ENCODE measurements at regions not wholly inside any gene's neighbourhood (a gene's known extent, or its start where the extent isn't known, plus 50 kb on each side); places are given as distances from the start of the nearest gene placed in this dataset.

GRCh38 chr10:61279400-61279799 is 173.8 kb downstream of the TMEM26 start:
- TF ChIP-seq, protein P1, sequence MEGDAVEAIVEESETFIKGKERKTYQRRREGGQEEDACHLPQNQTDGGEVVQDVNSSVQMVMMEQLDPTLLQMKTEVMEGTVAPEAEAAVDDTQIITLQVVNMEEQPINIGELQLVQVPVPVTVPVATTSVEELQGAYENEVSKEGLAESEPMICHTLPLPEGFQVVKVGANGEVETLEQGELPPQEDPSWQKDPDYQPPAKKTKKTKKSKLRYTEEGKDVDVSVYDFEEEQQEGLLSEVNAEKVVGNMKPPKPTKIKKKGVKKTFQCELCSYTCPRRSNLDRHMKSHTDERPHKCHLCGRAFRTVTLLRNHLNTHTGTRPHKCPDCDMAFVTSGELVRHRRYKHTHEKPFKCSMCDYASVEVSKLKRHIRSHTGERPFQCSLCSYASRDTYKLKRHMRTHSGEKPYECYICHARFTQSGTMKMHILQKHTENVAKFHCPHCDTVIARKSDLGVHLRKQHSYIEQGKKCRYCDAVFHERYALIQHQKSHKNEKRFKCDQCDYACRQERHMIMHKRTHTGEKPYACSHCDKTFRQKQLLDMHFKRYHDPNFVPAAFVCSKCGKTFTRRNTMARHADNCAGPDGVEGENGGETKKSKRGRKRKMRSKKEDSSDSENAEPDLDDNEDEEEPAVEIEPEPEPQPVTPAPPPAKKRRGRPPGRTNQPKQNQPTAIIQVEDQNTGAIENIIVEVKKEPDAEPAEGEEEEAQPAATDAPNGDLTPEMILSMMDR (IDR thresholded peaks at IDR 0.05; ENCODE audit: borderline replicate concordance, insufficient read depth, low read depth, low read length), result no peak
- H3K4me3 ChIP-seq (ENCODE audit: low read depth, low read length), result no peak overlapping the region

DNA sequence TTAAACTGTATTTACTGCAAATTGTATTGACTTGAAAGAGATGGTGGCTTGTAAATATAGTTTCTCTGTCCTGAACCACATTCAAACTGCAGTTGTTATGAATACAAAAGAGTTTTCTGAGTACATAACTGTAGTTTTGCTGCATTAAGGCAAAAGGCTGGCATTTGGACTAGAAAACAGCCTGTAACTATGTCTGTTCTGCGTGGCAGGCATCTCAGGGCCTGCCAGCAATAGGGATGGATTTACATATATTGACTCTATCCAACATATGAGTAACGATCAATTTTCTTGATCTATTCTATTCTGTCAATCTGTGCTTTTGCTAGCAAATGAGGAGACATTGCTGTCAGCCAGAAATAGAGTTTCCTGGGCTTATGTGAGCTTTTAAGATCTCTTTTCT is 174.6 kb downstream of the TMEM26 start:
- TF ChIP-seq, protein P1 (IDR thresholded peaks at IDR 0.05; ENCODE audit: borderline replicate concordance, insufficient read depth, low read depth, low read length), result no peak
- H3K4me3 ChIP-seq (ENCODE audit: low read depth, low read length), result no peak overlapping the region

- TF ChIP-seq, protein P1 (IDR thresholded peaks at IDR 0.05; ENCODE audit: borderline replicate concordance, insufficient read depth, low read depth, low read length), result no peak
- H3K4me3 ChIP-seq (ENCODE audit: low read depth, low read length), result no peak overlapping the region
Measured at GRCh38 chr10:61272781-61273180, 180.4 kb downstream of the TMEM26 start.

GRCh38 chr10:61271127-61271780 is 181.9 kb downstream of the TMEM26 start:
- no peak overlapping the region for H3K4me3 ChIP-seq (ENCODE audit: low read depth, low read length)

DNA sequence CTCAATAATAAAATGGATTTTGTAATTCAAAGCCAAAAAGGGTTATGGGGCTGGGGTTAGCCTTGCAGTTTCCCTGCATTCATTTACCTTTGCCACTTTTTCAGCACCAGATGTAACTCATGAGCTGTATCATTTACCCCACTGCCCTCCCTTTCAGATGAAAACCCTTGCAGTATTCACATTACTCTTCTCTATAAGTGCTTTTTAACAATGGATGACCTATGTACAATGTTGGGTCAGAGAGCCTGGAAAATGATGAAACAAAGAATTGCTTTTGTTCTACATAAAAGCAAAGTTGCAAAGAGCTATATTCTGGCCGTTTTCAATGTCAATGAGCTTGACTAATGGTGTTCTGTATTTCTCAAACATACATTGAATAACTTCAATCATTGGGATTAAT is 189.7 kb downstream of the TMEM26 start:
- H3K4me3 ChIP-seq (ENCODE audit: low read depth, low read length), result no peak overlapping the region
- TF ChIP-seq, protein P1 (IDR thresholded peaks at IDR 0.05; ENCODE audit: borderline replicate concordance, insufficient read depth, low read depth, low read length), result no peak

More at GRCh38 chr10:61271127-61271780, 181.9 kb downstream of the TMEM26 start:
- TF ChIP-seq, protein P1 (IDR thresholded peaks at IDR 0.05; ENCODE audit: borderline replicate concordance, insufficient read depth, low read depth, low read length), result no peak

DNA sequence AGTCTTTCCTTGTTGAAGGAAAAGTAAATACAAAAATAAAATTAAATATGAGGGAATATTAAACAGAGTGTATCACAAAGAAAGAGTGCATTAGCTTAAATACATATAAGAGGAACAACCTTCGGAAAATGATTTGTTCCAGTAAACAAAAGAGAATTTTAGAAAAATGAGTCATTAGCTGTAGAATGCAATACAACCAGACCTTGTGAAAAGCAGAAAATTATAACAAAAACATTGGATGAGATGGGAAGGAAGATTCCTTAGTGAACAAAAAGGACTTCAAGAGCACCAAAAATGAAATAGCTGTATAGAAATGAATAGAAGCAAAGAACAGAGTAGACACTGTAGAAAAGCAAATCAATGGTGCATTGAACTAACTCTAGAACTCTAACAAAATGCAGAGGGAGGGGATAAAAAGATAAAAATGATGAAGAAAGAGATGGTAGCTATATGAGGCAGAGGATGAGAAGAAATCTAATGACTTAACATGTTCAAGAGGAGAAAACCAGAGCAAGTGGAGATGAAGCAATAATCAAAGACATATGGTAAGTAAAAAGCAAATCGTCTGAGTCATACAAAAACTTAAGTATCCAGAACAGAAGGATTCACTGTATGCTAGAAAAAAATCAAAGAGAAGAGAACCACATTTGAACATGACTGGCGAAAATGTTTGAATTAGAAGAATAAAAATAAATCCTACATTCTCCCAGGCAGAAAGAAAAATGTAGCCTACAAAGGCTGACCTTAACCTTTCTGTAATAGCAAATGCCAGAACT is 190.5 kb downstream of the TMEM26 start:
- H3K4me3 ChIP-seq (ENCODE audit: low read depth, low read length), result no peak overlapping the region
- TF ChIP-seq, protein P1 (IDR thresholded peaks at IDR 0.05; ENCODE audit: borderline replicate concordance, insufficient read depth, low read depth, low read length), result no peak

Data from GM12875 (cell line).